Colon (tissue), 2 donors: ENCODE measurements at regions not wholly inside any gene's neighbourhood (a gene's known extent, or its start where the extent isn't known, plus 50 kb on each side); places are given as distances from the start of the nearest gene placed in this dataset.

ENCODE experiments used
- FAIRE-seq: peaks from 2 replicates; lab custom pipeline; 2012; peaks lifted over from hg19 to GRCh38; lab: Jason Lieb, UNC
- donor health status: control.
- donor health status: control.

DNA sequence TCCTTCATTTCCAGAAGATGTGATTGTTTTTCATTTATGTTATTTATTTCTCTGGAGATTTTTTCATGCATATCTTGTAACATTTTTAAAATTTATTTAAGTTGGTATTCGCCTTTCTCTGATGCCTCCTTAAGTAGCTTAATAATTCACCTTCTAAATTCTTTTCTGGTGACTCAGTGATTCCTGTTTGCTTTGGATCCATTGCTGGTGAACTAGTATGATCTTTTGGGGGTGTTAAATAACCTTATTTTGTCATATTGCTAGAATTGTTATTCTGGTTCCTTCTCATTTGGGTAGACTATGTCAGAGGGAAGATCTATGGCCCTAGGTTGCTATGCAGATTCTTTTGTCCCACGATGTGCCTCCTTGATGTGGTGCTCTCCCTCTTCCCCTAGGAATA lies 1347.2 kb upstream of the B3GALT2 start:
- no peak for FAIRE-seq

GRCh38 chr1:194517567-194517966 lies 1331.2 kb upstream of the B3GALT2 start:
- no peak for FAIRE-seq

DNA sequence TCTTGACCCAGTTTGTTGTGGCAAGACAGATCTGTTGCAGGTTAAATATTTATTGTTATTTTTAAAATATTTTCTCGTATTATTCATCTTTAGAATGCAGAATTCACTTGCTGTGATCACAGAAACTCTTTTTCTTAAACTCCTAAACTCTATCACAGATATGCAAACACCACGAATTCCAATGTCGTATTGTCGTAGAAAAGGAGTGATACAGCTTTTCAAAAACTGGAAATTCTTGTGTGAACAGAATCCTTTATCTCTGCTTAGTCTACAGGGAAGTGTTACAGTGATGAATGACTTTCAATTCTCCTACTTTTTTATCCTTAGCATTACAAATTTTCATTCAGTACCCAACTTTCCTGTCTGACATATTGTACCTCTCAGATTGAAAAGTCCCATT lies 1329.5 kb upstream of the B3GALT2 start:
- FAIRE-seq: no peak

DNA sequence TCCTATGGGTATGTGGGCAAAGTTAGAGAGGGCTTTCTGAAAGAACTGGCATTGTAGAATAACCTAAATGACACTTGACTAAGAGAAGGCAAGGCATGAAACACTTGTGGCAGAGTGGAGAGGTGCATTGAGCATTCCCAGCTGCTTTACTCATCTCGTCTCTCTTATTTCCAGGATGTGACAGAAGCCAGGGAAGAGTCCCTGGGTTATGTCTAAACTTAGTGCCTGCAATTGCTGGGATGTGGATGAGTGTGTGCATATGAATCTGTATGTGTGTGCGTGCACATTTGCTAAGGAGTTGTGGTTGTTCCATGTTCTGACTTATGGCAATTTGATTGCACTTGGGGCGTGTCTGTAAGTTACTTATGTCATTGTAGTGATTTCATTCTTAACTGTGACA lies 1326.5 kb upstream of the B3GALT2 start:
- no peak for FAIRE-seq

DNA sequence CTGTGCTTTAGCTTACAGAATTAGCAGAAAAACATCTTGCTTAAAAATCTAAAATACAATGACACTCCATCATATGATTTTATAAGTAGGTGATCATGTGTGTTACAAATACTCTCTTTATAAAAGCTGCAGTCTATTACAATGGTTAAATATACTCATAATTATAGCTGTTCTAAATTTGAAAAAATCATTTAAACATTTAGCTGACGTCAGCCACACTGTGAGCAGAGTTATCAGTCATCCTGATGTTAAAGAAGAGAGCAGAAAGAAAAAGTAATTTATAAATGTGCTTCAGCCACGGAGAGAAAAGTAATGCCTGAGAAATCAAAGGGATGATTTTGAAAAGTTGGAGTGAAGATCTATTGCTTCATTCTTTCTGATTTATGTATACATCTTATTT lies 1325.9 kb upstream of the B3GALT2 start:
- no peak for FAIRE-seq

GRCh38 chr1:194503209-194503608 lies 1316.8 kb upstream of the B3GALT2 start:
- FAIRE-seq: no peak

- FAIRE-seq: no peak
Measured at GRCh38 chr1:194495434-194495833, 1309.0 kb upstream of the B3GALT2 start.

GRCh38 chr1:194487172-194487571 lies 1300.8 kb upstream of the B3GALT2 start:
- no peak for FAIRE-seq

DNA sequence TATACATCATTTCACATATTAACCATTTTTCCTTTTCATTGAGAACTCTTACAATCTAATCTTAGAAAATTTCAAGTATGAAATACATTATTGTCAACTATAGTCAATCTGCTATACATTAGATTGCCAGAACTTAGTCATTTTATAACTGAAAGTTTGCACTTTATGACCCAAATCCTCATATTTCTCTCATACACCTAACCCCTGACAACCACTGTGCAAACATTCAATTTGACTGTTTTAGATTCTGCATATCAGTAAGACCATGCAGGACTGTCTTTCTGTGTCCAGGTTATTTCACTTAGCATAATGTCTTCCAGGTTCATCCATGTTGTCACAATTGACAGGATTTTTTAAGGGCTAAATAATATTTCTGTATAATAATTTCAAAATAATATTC lies 1299.0 kb upstream of the B3GALT2 start:
- no peak for FAIRE-seq

DNA sequence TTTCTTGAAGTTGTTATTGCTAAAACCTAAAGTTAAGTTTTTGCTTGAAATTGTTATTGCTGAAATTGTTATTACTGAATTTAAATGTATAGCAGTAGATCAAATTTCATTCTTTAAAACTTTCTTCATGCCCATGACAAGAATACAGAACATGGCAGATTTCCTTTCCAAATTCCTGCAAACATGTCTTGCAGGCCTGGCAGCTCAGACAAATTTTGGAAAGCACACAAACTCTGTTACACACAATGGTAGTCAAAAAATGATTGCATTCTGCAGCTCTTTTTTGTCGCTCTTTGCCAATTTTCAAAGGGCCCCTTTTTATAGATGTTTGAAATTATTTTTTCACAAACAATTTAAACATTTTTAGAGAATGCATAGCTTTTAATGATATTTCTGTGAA lies 1292.3 kb upstream of the B3GALT2 start:
- no peak for FAIRE-seq

GRCh38 chr1:194477908-194478307 lies 1291.5 kb upstream of the B3GALT2 start:
- no peak for FAIRE-seq

GRCh38 chr1:194476872-194477271 lies 1290.5 kb upstream of the B3GALT2 start:
- FAIRE-seq: no peak

DNA sequence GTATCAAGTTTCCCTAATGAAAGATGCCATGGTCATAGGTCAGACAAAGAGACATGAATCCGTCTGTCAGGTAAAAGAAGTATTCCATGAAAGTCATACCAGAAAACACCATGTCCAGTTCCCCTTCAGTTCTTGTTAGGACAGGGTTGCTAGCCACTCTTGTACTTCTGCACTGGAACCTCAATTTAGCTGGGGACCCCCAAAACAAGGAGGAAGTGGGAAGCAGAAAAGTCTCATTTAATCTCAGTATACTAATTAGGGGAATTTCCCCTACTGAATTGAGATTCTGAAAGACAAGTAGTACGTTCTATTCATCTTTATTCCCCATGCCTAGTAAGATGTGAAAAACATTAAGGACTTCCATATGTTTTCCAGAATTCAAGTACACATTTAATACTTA lies 1289.9 kb upstream of the B3GALT2 start:
- FAIRE-seq: no peak

GRCh38 chr1:194474701-194475100 lies 1288.3 kb upstream of the B3GALT2 start:
- no peak for FAIRE-seq

DNA sequence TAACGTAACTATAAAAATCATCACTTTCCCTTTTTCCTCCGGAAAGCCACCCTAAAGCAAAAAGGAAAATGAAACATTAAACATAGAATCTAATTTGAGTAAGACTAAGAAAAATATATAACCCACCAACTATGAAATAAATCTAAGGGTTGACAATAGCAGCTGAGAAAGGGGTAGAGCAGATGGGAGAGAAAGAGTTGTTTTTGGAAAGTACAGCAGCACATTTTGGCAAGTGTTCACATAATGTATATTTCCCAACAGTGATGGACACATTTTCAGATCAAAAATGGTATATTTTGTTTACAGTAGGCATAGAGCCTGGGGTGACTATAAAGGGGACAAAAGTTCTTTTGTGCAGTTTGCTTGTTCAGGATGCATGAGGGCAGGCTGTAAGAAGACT lies 1287.4 kb upstream of the B3GALT2 start:
- FAIRE-seq: no peak

DNA sequence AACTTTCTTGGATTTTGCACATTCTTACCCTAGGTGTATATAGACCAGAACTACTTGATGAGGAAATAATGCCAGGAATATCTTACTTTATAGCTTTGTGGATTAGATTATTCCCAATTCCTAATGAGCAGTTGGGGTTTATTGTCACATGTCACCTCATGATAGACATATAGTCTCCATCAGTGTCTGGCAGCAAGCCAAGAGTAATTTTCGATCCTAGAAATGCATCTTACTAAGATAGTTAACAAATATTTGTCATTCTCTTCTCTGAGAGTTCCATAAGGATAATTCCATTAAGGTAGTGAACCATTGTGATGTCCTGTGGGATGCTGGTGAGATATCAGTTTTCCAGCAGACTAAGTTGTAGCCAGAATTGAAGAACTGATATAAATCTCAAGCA lies 1282.9 kb upstream of the B3GALT2 start:
- FAIRE-seq: no peak

GRCh38 chr1:194466706-194467105 lies 1280.3 kb upstream of the B3GALT2 start:
- FAIRE-seq: no peak

GRCh38 chr1:194447636-194448035 lies 1261.2 kb upstream of the B3GALT2 start:
- no peak for FAIRE-seq

DNA sequence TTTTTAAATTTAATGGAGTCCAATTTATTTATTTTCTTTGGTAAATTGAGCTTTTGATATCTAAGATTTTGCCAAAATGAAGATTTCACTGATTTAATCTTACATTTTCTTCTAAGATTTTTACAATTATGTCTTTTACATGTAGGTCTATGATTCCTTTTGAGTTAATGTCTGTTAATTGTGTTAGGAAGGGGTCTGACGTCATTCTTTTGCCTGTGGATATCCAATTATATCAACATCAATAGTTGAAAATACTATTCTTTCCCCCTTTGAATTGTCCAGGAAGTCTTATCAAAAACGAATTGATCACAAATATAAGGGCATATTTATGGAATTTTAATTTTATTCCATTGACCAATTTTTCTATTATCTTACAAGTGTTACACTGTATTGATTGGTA lies 1258.8 kb upstream of the B3GALT2 start:
- no peak for FAIRE-seq

GRCh38 chr1:194442901-194443575 lies 1256.6 kb upstream of the B3GALT2 start:
- no peak for FAIRE-seq

GRCh38 chr1:194437135-194437534 lies 1250.7 kb upstream of the B3GALT2 start:
- FAIRE-seq: no peak

- FAIRE-seq: no peak
Measured at GRCh38 chr1:194431121-194431520, 1244.7 kb upstream of the B3GALT2 start.

- no peak for FAIRE-seq
Measured at GRCh38 chr1:194420706-194421105, 1234.3 kb upstream of the B3GALT2 start.

DNA sequence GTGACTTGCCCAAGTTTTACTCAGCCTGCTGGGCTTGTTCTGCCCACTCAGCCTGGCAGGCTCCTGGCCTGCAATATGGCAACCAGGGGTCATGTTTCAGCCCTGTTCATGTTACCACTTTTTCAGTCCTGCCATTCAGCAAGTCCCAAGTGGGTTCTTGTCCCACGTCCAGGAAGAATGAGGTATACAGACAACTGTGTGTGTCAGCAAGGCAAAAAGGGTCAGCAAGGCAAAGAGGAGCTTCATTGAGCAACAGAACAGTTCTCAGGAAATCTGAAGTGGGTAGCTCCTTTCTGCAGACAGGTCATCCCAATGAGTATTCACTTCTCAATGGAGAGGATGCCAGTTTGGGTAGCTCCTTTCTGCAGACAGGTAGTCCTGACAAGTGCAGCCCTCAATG lies 1233.3 kb upstream of the B3GALT2 start:
- FAIRE-seq: no peak

DNA sequence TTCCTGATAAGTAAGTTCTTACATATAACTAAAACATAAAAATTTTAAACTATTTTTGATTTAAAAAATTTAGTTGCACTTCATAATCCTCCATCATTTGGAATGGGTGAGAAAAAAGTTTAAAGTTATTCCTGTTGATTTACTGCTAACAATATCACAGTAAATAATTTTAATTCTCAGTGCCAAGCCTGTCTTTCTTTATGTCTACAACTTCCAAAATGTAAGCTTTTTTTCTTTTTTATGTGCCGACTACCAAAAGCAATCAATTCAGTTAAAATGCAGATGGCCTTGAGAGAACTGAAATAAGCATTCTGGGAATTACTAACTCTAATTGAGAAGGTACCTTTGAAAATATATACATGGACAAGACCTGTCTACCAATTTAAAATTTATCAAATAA lies 1224.3 kb upstream of the B3GALT2 start:
- FAIRE-seq: no peak
